ENCODE measurements at regions not wholly inside any gene's neighbourhood (a gene's known extent, or its start where the extent isn't known, plus 50 kb on each side); places are given as distances from the start of the nearest gene placed in this dataset.

DNA sequence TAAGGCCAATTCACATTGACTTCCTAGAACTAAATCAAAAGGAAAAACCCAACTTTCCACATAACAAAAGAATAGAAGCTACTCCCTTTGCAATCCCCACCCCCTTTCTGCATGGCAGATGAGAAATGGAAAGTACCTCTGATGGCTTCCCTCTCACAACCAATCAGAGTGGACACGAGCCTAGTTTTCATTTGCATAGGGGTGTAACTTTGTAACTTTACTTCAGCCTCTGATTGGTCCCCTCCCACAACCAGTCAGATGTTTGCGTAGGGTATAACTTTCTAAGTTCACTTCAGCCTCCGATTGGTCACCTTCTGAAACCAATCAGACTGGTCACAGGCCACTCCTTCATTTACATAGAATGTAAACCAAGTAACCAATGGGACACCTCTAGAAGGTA is 328.5 kb downstream of the CDH26 start:
- Mint-ChIP-seq H3K4me1 (no peaks in the 10 kb centered on the region), H3K9me3 (peaks cover 25% of the 10 kb centered on the region), H3K27ac (no peak overlapping the region), H3K27me3 (no peaks in the 10 kb centered on the region), H3K36me3 (ENCODE audit: low read depth) (no peaks in the 10 kb centered on the region), H3K4me3 (no peak overlapping the region)
- DNase-seq: no peak
- ChIA-PET CTCF (no interaction called here), POLR2A (no interaction called here)
- intact Hi-C loops (cut with micrococcal nuclease): no loop called here
- no peak for ATAC-seq (ENCODE audit: low read depth)
- TF ChIP-seq, protein P1, sequence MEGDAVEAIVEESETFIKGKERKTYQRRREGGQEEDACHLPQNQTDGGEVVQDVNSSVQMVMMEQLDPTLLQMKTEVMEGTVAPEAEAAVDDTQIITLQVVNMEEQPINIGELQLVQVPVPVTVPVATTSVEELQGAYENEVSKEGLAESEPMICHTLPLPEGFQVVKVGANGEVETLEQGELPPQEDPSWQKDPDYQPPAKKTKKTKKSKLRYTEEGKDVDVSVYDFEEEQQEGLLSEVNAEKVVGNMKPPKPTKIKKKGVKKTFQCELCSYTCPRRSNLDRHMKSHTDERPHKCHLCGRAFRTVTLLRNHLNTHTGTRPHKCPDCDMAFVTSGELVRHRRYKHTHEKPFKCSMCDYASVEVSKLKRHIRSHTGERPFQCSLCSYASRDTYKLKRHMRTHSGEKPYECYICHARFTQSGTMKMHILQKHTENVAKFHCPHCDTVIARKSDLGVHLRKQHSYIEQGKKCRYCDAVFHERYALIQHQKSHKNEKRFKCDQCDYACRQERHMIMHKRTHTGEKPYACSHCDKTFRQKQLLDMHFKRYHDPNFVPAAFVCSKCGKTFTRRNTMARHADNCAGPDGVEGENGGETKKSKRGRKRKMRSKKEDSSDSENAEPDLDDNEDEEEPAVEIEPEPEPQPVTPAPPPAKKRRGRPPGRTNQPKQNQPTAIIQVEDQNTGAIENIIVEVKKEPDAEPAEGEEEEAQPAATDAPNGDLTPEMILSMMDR (IDR thresholded peaks at IDR 0.05): no peak

DNA sequence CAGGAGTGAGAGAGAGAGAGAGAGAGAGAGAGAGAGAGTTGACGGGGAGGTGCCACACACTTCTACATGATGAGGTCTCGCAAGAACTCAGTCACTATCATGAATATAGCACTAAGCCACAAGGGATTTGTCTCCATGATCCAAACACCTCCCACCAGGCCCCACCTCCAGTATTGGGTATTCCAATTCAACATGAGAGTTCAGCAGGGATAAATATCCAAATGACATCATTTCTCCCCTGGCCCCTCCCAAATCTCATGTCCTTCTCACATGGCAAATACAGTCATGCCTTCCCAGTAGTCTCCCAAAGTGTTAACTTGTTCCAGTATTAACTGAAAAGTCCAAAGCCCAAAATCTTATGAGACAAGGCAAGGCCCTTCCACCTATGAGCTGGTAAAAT is 330.7 kb downstream of the CDH26 start:
- no peak overlapping the region for H3K27ac Mint-ChIP-seq
- no peaks in the 10 kb centered on the region for H3K4me1 Mint-ChIP-seq
- H3K4me3 Mint-ChIP-seq: no peak overlapping the region
- intact Hi-C loops (cut with micrococcal nuclease): no loop called here
- peaks cover 24% of the 10 kb centered on the region for H3K9me3 Mint-ChIP-seq
- ChIA-PET CTCF (interaction anchor here (0.7 kb wide), 1 partner anchor 497 kb away, joined by 3 read pairs; no protein-coding TSS in a partner anchor), POLR2A (no interaction called here)
- H3K27me3 Mint-ChIP-seq: no peaks in the 10 kb centered on the region
- ATAC-seq (ENCODE audit: low read depth) (no peak), DNase-seq (no peak)
- no peaks in the 10 kb centered on the region for H3K36me3 Mint-ChIP-seq (ENCODE audit: low read depth)
- TF ChIP-seq, protein P1 (IDR thresholded peaks at IDR 0.05): no peak

DNA sequence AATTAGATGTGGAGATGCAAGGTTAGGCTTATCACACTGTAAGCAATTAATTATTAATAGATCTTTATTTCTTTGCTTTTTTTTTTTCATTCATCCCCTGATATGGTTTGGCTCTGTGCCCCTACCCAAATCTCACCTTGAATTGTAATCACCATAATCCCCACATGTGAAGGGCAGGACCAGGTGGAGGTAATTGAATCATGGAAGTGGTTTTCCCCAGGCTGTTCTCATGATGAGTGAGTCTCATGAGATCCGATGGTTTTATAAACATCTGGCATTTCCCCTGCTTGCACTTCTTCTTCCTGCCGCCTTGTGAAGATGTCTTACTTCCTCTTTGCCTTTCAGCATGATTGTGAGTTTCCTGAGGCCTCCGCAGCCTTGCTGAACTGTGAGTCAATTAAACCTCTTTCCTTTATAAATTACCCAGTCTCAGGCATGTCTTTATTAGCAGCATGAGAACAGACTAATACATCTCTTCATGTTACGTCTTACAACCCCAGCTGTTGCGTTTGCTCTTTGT is 333.8 kb downstream of the CDH26 start:
- POLR2A ChIA-PET: no interaction called here
- intact Hi-C loops (cut with micrococcal nuclease): no loop called here
- CTCF ChIA-PET: no interaction called here
- TF ChIP-seq, protein P1 (IDR thresholded peaks at IDR 0.05): no peak
- H3K9me3 Mint-ChIP-seq: peaks cover 25% of the 10 kb centered on the region
- H3K27me3 Mint-ChIP-seq: no peaks in the 10 kb centered on the region
- H3K4me1 Mint-ChIP-seq: no peaks in the 10 kb centered on the region
- no peak overlapping the region for H3K4me3 Mint-ChIP-seq
- no peaks in the 10 kb centered on the region for H3K36me3 Mint-ChIP-seq (ENCODE audit: low read depth)
- no peak for ATAC-seq (ENCODE audit: low read depth)
- no peak overlapping the region for H3K27ac Mint-ChIP-seq
- no peak for DNase-seq

DNA sequence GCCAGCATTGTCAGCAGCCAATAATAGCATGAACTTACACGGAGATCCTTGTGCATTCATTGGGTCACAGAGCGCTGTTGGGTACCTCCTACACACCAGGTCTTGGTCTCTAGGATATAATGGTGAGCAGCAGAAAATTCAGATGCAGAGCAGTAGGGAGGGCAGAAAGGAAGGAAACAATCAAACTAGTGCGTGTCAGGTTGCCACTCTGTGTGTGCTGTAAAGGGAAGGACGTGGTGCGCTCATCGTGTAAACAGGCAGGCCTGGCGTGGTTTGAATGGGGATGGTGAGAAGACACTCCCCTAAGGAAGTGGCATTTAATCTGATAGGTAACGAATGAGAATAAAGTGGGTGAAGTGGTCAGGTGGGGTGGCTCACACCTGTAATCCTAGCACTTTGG is 336.4 kb downstream of the CDH26 start:
- H3K4me1 Mint-ChIP-seq: no peaks in the 10 kb centered on the region
- ATAC-seq (ENCODE audit: low read depth) (no peak), DNase-seq (no peak)
- intact Hi-C loops (cut with micrococcal nuclease): no loop called here
- H3K9me3 Mint-ChIP-seq: peaks cover 23% of the 10 kb centered on the region
- H3K36me3 Mint-ChIP-seq (ENCODE audit: low read depth): no peaks in the 10 kb centered on the region
- CTCF ChIA-PET: no interaction called here
- no peak overlapping the region for H3K4me3 Mint-ChIP-seq
- H3K27ac Mint-ChIP-seq: no peak overlapping the region
- POLR2A ChIA-PET: no interaction called here
- TF ChIP-seq, protein P1 (IDR thresholded peaks at IDR 0.05): no peak
- no peaks in the 10 kb centered on the region for H3K27me3 Mint-ChIP-seq

DNA sequence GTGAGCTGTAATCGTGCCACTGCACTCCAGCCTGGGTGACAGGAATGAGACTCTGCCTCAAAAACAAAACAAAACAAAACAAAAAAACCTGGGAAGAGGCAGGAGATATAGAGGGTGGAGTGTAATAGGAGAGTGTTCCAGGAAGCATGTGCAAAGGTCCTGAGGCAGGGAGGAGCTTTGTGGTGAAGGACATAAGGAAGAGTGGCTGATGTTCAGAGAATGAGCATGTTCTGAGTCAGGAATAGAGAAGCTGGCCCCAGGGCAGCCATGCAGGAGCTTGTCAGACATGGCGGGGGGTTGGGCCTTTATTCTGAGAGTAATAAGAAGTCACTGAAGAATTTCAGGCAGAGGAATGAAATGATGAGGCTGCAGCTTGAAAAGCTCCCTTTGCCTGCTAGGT is 337.0 kb downstream of the CDH26 start:
- Mint-ChIP-seq H3K27ac (no peak overlapping the region), H3K9me3 (peaks cover 22% of the 10 kb centered on the region), H3K4me3 (no peak overlapping the region), H3K4me1 (no peaks in the 10 kb centered on the region), H3K27me3 (no peaks in the 10 kb centered on the region), H3K36me3 (ENCODE audit: low read depth) (no peaks in the 10 kb centered on the region)
- intact Hi-C loops (cut with micrococcal nuclease): no loop called here
- TF ChIP-seq, protein P1 (IDR thresholded peaks at IDR 0.05): no peak
- ChIA-PET CTCF (no interaction called here), POLR2A (no interaction called here)
- ATAC-seq (ENCODE audit: low read depth) (no peak), DNase-seq (no peak)

Data from activated B cell treated with CpG ODN at 0.5 μM for 24 hours (primary cell).